ENCODE measurements at regions not wholly inside any gene's neighbourhood (a gene's known extent, or its start where the extent isn't known, plus 50 kb on each side); places are given as distances from the start of the nearest gene placed in this dataset.

- TF ChIP-seq ZBTB34 (CRISPR knock-in tag; IDR thresholded peaks at IDR 0.05) (no peak), ZNF564 (CRISPR knock-in tag; IDR thresholded peaks at IDR 0.05) (no peak), ZNF33A (CRISPR knock-in tag; IDR thresholded peaks at IDR 0.05; ENCODE audit: borderline replicate concordance) (no peak), TRIM24 (CRISPR knock-in tag; IDR thresholded peaks at IDR 0.05) (no peak), REL (CRISPR knock-in tag; conservative IDR thresholded peaks at IDR 0.05) (no peak), SRSF1 (optimal IDR thresholded peaks at IDR 0.05; ENCODE audit: low read depth, low read length) (no peak), CEBPB (IDR thresholded peaks at IDR 0.05; ENCODE audit: borderline replicate concordance, low read depth, low read length) (no peak), MYC (CRISPR knock-in tag; IDR thresholded peaks at IDR 0.05; ENCODE audit: borderline replicate concordance) (no peak)
- TF ChIP-seq, protein P1, sequence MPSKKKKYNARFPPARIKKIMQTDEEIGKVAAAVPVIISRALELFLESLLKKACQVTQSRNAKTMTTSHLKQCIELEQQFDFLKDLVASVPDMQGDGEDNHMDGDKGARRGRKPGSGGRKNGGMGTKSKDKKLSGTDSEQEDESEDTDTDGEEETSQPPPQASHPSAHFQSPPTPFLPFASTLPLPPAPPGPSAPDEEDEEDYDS (CRISPR knock-in tag; IDR thresholded peaks at IDR 0.05): no peak
These were observed 443.6 kb downstream of the UBE2NL start (continued) for GRCh38 chrX:144327495-144327894.

DNA sequence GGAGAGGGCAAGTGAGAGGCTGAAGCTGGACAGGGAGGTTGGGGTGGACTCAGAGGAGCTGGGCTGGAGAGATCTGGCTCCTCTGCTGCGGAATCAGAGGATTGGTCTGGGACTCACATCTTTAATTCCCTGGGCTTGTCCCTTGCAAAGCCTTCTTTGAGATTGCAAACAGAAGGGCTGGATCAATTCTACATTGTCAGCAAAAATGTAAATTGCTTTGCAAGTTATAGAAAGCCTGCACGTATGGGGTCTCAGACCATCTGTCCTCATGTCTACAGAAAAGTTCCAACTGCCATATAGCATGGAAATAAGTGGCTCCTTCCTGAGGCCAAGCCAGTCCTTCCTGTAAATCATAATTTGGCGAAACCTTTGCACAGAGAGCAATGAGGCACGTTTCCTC lies 449.6 kb downstream of the UBE2NL start:
- Histone ChIP-seq H3K4me3 (replicated peaks in 1 of 3; ENCODE audit: insufficient read depth in 1 of 3, low read depth in 2 of 3, low read length in 3 of 3) (no peak overlapping the region), H3K4me2 (ENCODE audit: low read depth, low read length) (no peak overlapping the region), H3K27ac (ENCODE audit: extremely low read length, insufficient read depth, low read length) (no peak overlapping the region), H3K27me3 (ENCODE audit: control insufficient read depth in 1 of 2, insufficient read depth in 2 of 2, low read length in 2 of 2) (no peaks in the 10 kb centered on the region), H3K9me3 (ENCODE audit: low read length) (peaks cover 44% of the 10 kb centered on the region), H2AFZ (ENCODE audit: low read length) (no peak overlapping the region), H3K36me3 (replicated peaks in 1 of 2; ENCODE audit: control insufficient read depth in 1 of 2, insufficient read depth in 2 of 2, low read length in 2 of 2) (no peaks in the 10 kb centered on the region), H3K4me1 (ENCODE audit: insufficient read depth, low read length) (no peaks in the 10 kb centered on the region), H3K9ac (ENCODE audit: insufficient read depth, low read depth, low read length) (no peak overlapping the region), H3K79me2 (ENCODE audit: insufficient read depth, low read length) (no peaks in the 10 kb centered on the region), H4K20me1 (ENCODE audit: insufficient read depth, low read length) (no peaks in the 10 kb centered on the region)
- POLR2A ChIA-PET: no interaction called here
- no peak for FAIRE-seq
- WGBS (ENCODE audit: low lambda C conversion rate): 0% methylated on average over 2 of the region's 4 CpGs
- BruUV-seq (replicated peaks): no TSS peak
- no peak for ATAC-seq
- in situ Hi-C loops (cut with HindIII; ENCODE audit: extremely low pct_ligation_motif_present, low pct_unique_long_range_greater_than_20kb) (no loop called here), intact Hi-C loops (cut with micrococcal nuclease; ENCODE audit: unreplicated experiment) (no loop called here)
- CTCF ChIA-PET (ENCODE audit: low intra/inter-chr PET ratio, low total read pairs): no interaction called here
- no peak for DNase-seq (ENCODE audit: low spot score)
- TF ChIP-seq MTA1 (CRISPR knock-in tag; IDR thresholded peaks at IDR 0.05; ENCODE audit: borderline replicate concordance): no peak
- peak; percentile 73 for TF ChIP-seq MAFF (IDR thresholded peaks at IDR 0.05; ENCODE audit: low read depth, low read length)
- TF ChIP-seq ZNF691 (CRISPR knock-in tag; IDR thresholded peaks at IDR 0.05; ENCODE audit: borderline replicate concordance, low read depth): no peak
- no peak for TF ChIP-seq ZNF768 (CRISPR knock-in tag; IDR thresholded peaks at IDR 0.05)
- TF ChIP-seq MAFK (conservative IDR thresholded peaks at IDR 0.05 in 1 of 2, IDR thresholded peaks at IDR 0.05 in 1 of 2; ENCODE audit: low read length in 2 of 2): peak in 1 of 2 experiments; percentile 77; a peak in 3 of 4 replicates
